ENCODE measurements at regions not wholly inside any gene's neighbourhood (a gene's known extent, or its start where the extent isn't known, plus 50 kb on each side); places are given as distances from the start of the nearest gene placed in this dataset.

- TF ChIP-seq CTCF (conservative IDR thresholded peaks at IDR 0.05; ENCODE audit: low read length) (no peak), EZH2phosphoT487 (IDR thresholded peaks at IDR 0.05; ENCODE audit: borderline replicate concordance, low read depth, low read length) (no peak)
Measured at GRCh38 chr1:188154196-188154595, 1325.4 kb downstream of the PLA2G4A start.

Data from OCI-LY7 (cell line).